HL-60/S4 treated with phorbol 12-myristate 13-acetate at 8.2 ng/mL for 4 days and 3 days (cell line): ENCODE measurements at regions not wholly inside any gene's neighbourhood (a gene's known extent, or its start where the extent isn't known, plus 50 kb on each side); places are given as distances from the start of the nearest gene placed in this dataset.

Experiments
- in situ Hi-C: fragments of 300-500 bp; cut with MboI; formaldehyde crosslinking; loops from 2 replicates; pipeline ENCODE4 v1.15.0; 2022; ENCODE audit warnings: low sequenced_read_pairs

- in situ Hi-C loops, result no loop called here
Observed at GRCh38 chr1:39134768-39135333, 69.6 kb upstream of the MACF1 start.

DNA sequence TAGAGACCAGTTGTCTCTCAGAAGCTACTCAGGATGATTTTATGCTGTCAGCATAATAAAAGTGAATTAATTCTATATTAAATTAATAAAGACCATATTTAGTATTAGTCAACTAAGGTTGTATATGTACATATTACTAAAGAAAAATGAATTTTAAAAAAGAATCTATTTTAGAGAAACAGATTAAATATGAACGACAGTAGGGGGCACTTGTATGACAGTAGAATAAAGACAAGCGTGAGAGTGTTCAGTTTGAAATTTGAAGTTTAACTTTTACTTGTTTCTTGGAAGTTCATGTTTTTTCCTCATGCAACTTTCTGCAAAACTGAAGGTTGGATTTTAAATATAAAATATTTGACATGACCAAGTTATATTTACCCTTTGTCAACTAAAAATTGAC is 67.9 kb upstream of the MACF1 start:
- in situ Hi-C loops, result no loop called here

GRCh38 chr1:39139723-39140360 is 64.7 kb upstream of the MACF1 start:
- in situ Hi-C loops, result no loop called here

- in situ Hi-C loops, result no loop called here
Observed at GRCh38 chr1:39141925-39142324, 62.6 kb upstream of the MACF1 start.

GRCh38 chr1:39142401-39143060 is 62.0 kb upstream of the MACF1 start:
- in situ Hi-C loops, result no loop called here

GRCh38 chr1:39144924-39145323 is 59.6 kb upstream of the MACF1 start:
- in situ Hi-C loops, result no loop called here

GRCh38 chr1:39145331-39145965 is 59.0 kb upstream of the MACF1 start:
- in situ Hi-C loops, result no loop called here

- in situ Hi-C loops, result no loop called here
Observed at GRCh38 chr1:39146681-39147080, 57.8 kb upstream of the MACF1 start.

GRCh38 chr1:39147099-39148025 is 57.1 kb upstream of the MACF1 start:
- in situ Hi-C loops, result no loop called here

GRCh38 chr1:39148942-39149341 is 55.6 kb upstream of the MACF1 start:
- in situ Hi-C loops, result no loop called here

DNA sequence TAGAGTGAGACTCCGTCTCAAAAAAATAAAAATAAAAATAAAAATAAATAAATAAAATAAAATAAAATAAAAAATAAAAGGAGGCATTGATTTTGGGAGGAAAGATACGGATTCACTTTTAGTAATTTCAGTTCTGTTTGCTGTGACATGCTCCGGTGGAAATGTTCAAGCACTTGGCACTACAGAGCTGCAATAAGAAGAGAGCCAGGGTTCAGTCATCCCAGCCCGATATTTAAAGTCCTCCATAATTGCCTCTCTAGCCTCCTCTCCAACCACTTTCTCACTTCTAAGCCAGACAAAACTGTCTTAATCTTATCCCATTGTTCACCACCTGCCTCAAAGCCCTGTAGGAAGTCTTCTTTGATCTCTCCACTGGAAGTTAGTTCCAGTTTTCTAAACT is 55.0 kb upstream of the MACF1 start:
- in situ Hi-C loops, result no loop called here

DNA sequence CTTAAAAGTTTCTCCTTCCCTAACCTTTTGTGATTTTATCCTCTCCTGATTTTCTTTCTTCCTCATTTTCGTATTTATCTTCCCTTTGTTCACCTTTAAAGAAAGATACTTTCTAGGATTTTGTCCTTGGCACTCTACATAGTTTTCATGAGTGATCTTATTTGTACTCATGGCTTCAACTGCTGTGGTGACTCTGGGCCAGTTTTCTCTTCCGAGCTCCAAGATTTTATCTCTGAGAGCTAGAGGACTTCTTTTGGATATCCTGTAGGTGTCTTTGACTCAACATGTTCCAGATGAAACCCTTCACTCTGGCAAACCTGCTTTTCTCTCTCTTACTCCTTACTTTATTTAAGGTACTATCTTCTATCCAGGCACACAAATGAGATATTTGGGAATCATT is 53.7 kb upstream of the MACF1 start:
- in situ Hi-C loops, result no loop called here

DNA sequence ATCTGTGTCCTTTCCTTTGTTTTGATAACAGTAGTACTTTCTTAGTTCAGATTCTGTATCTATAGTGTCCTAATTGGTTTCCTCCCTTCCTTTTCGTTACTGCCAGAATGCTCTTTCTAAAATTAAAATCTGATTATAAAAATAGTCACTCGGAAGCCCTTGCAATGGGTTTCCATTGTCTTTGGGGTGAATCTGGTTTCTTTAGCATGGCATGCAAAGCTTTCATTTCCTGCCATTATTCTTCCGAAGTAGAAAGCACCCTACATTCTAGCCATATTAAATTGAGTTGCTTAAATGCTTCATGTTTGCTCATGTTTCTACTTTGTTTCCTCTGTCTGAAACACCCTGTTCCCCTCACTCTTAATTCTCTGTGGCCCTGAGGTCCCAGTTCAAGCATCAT is 53.2 kb upstream of the MACF1 start:
- in situ Hi-C loops, result no loop called here

- in situ Hi-C loops, result no loop called here
Observed at GRCh38 chr1:39152923-39153322, 51.6 kb upstream of the MACF1 start.

DNA sequence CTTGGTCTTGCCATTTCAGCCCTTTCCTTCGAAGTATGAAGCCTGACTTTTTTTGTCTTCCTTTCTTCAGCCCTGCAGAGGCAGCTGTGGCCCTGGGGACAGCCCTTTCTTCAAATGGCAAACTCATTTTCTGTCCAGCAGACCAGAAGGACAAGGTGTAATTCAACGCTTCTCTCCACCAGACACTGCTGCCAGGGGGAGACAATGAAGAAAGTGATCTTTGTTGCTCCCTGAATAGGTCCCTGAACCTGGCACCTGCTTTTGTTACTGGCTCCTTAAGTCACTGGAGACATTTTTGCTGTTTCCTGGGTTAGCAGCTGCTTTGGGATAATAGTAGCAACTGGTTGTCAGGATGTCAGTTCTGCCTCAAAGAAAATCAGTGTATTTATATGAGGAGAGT is 50.8 kb upstream of the MACF1 start:
- in situ Hi-C loops, result no loop called here

GRCh38 chr1:39154553-39155421 is 49.7 kb upstream of the MACF1 start:
- in situ Hi-C loops, result no loop called here
